NB4 (cell line): ENCODE measurements at regions not wholly inside any gene's neighbourhood (a gene's known extent, or its start where the extent isn't known, plus 50 kb on each side); places are given as distances from the start of the nearest gene placed in this dataset.
"Not testable (repeated sequence)": the region's sequence is repeated elsewhere in the genome, so short reads cannot be mapped to it uniquely, and the experiment has no call there.

Experiments
- DNase-seq: peaks from one replicate; pipeline ENCODE4 v3.0.0; 2010; ENCODE audit warnings: low read depth
- H3K4me3 ChIP-seq: one replicate; pipeline ENCODE4 v1.5.1; 2011; ENCODE audit warnings: mild to moderate bottlenecking, low read depth, low read length, moderate library complexity
- MYC ChIP-seq: IDR thresholded peaks from 2 replicates; pipeline ENCODE4 v1.6.1; 2011; ENCODE audit warnings: low read depth, low read length
- POLR2A ChIP-seq: IDR thresholded peaks from 2 replicates; pipeline ENCODE4 v1.6.1; 2011; ENCODE audit warnings: mild to moderate bottlenecking; ENCODE audit not compliant: insufficient read length; ENCODE audit errors: extremely low read depth
- TF ChIP-seq, protein P1 (sequence below): IDR thresholded peaks from one replicate; pipeline ENCODE4 v1.5.1; 2012; ENCODE audit warnings: low read depth, low read length
- TF ChIP-seq, protein P2 (sequence below): IDR thresholded peaks from 2 replicates; pipeline ENCODE4 v1.6.1; 2011; ENCODE audit warnings: low read depth, low read length

- H3K4me3 ChIP-seq: no peak overlapping the region
- no peak for DNase-seq
- TF ChIP-seq, protein P1, sequence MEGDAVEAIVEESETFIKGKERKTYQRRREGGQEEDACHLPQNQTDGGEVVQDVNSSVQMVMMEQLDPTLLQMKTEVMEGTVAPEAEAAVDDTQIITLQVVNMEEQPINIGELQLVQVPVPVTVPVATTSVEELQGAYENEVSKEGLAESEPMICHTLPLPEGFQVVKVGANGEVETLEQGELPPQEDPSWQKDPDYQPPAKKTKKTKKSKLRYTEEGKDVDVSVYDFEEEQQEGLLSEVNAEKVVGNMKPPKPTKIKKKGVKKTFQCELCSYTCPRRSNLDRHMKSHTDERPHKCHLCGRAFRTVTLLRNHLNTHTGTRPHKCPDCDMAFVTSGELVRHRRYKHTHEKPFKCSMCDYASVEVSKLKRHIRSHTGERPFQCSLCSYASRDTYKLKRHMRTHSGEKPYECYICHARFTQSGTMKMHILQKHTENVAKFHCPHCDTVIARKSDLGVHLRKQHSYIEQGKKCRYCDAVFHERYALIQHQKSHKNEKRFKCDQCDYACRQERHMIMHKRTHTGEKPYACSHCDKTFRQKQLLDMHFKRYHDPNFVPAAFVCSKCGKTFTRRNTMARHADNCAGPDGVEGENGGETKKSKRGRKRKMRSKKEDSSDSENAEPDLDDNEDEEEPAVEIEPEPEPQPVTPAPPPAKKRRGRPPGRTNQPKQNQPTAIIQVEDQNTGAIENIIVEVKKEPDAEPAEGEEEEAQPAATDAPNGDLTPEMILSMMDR: no peak
- TF ChIP-seq MYC: no peak
- TF ChIP-seq, protein P2, sequence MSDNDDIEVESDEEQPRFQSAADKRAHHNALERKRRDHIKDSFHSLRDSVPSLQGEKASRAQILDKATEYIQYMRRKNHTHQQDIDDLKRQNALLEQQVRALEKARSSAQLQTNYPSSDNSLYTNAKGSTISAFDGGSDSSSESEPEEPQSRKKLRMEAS: no peak
- no peak for TF ChIP-seq POLR2A
Observed at GRCh38 chr9:74037274-74037673, 459.9 kb upstream of the RORB start.

DNA sequence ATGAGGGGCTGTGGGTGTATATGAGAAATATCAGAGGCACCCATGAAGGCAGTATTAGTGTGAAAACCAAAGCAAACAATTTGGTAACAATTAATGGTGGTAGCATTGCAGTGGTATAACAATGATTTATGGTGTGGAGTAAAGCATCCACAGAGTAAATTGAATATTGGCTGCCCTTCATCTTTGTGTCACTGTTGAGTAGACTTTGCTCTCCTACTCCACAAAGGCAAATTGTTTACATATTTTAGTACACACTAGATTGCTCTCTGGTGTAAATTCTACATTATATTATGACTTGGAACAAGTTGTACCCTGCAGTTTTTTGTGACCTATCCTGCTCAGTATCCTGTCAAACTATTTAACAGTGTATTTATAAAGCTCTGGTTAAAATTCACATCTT is 455.5 kb upstream of the RORB start:
- no peak overlapping the region for H3K4me3 ChIP-seq
- TF ChIP-seq, protein P2: no peak
- TF ChIP-seq, protein P1: no peak
- TF ChIP-seq POLR2A: no peak
- TF ChIP-seq MYC: no peak
- DNase-seq: no peak

GRCh38 chr9:74044844-74045243 is 452.3 kb upstream of the RORB start:
- TF ChIP-seq MYC (no peak), POLR2A (no peak)
- TF ChIP-seq, protein P2: no peak
- TF ChIP-seq, protein P1: no peak
- H3K4me3 ChIP-seq: no peak overlapping the region
- no peak for DNase-seq

- no peak overlapping the region for H3K4me3 ChIP-seq
- no peak for DNase-seq
- TF ChIP-seq POLR2A (no peak), MYC (no peak)
Observed at GRCh38 chr9:74056023-74056422, 441.1 kb upstream of the RORB start.

DNA sequence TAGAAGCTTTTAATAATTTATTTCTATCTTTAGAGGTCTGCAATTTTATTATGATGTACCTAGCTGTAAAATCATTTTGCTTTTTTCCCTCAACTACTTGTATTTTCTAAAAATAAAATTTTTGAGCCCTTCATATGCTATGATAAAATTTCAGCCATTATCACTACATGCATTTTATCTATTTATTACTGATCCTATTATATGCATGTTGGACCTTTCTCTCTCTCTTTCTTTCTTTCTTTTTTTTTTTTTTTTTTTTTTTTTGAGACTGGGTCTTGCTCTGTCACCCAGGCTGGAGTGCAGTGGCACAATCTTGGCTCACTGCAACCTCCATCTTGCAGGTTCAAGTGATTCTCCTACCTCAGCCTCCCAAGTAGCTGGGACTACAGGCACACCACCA is 440.1 kb upstream of the RORB start:
- not testable (repeated sequence) for H3K4me3 ChIP-seq, DNase-seq

- DNase-seq: no peak
- TF ChIP-seq, protein P1: no peak
- no peak for TF ChIP-seq POLR2A
- TF ChIP-seq, protein P2: no peak
- TF ChIP-seq MYC: no peak
Observed at GRCh38 chr9:74064702-74065101, 432.4 kb upstream of the RORB start.

DNA sequence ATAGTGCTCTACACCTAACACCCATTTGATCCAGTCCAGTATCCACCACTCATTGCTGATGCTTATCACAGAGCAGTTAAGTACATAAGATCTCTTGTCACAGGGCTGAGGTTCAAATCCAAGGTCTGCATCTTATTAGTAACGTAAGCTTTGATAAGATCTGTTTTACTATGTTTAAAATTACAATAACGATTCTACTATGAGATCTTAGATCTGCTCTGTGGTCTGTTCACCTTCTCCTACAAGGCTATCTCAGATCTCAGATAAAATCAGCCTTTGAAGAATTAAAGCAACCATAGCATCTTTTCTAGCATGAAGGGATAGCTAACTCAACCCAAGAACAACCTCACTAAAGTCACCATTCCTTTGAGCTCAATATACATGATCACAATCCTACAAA is 431.0 kb upstream of the RORB start:
- no peak for DNase-seq
- H3K4me3 ChIP-seq: no peak overlapping the region
- TF ChIP-seq, protein P1: no peak
- TF ChIP-seq, protein P2: no peak
- TF ChIP-seq POLR2A: no peak
- no peak for TF ChIP-seq MYC

More at GRCh38 chr9:74064702-74065101, 432.4 kb upstream of the RORB start:
- no peak overlapping the region for H3K4me3 ChIP-seq
